ENCODE measurements at regions not wholly inside any gene's neighbourhood (a gene's known extent, or its start where the extent isn't known, plus 50 kb on each side); places are given as distances from the start of the nearest gene placed in this dataset.

DNA sequence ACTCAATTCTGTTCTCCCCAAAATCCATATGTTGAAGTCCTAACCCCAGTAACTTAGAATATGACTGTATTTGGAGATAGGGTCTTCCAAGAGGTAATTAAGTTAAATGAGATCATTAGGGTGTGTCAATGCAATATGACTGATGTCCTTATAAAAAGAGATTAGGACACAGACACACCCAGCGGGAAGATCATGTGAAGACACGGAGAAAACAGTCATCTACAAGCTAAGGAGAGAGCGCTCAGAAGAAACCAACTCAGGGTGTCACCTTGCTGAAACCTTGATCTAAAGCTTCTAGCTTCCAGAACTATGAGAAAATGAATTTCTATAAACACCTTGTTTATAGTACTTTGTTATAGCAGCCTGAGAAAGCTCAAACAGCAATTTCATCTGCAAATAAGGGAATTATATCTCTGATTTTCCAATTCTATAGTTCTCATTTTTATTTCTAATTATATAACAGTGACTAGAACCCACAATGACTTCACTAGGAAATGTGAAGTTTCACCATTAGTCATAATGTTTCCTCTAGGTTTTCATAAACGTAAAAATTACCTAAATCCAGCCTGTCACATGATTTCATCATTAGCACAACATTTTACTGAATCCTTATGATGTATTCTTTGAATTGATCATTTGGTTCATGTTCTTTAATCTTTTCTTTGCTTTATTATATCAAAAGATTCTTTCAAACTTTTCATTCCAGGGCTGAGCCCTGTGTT is 459.1 kb upstream of the MDFIC2 start:
- Histone ChIP-seq H3K9me3 (ENCODE audit: low read length) (no peaks in the 10 kb centered on the region), H3F3A (ENCODE audit: insufficient read depth, low read length, poor library complexity, severe bottlenecking) (no peaks in the 10 kb centered on the region), H3K27ac (ENCODE audit: low read length) (no peak overlapping the region), H2AFZ (ENCODE audit: low read depth, low read length) (no peak overlapping the region), H3K9me2 (ENCODE audit: insufficient read depth, low read length) (no peaks in the 10 kb centered on the region), H3K27me3 (ENCODE audit: insufficient read depth, low read depth, low read length) (no peaks in the 10 kb centered on the region), H3K4me3 (ENCODE audit: low read length) (no peak overlapping the region), H3K4me2 (ENCODE audit: low read length) (no peak overlapping the region), H3K9ac (ENCODE audit: low read length) (no peak overlapping the region), H3K79me2 (replicated peaks; ENCODE audit: insufficient read depth, low read length) (no peaks in the 10 kb centered on the region), H3K36me3 (ENCODE audit: insufficient read depth, low read length) (no peaks in the 10 kb centered on the region), H4K20me1 (ENCODE audit: insufficient read depth) (no peaks in the 10 kb centered on the region)
- no peak for TF ChIP-seq EZH2 (IDR thresholded peaks at IDR 0.05; ENCODE audit: borderline replicate concordance, insufficient read depth, low read length, poor library complexity, severe bottlenecking)
- TF ChIP-seq MXI1 (conservative IDR thresholded peaks at IDR 0.05; ENCODE audit: poor library complexity, severe bottlenecking): no peak
- no peak for TF ChIP-seq TAF1 (IDR thresholded peaks at IDR 0.05; ENCODE audit: low read depth)
- TF ChIP-seq EP300 (conservative IDR thresholded peaks at IDR 0.05; ENCODE audit: poor library complexity, severe bottlenecking): no peak
- TF ChIP-seq RAD21 (conservative IDR thresholded peaks at IDR 0.05): no peak
- no peak for TF ChIP-seq REST (IDR thresholded peaks at IDR 0.05; ENCODE audit: borderline replicate concordance)
- TF ChIP-seq SMC3 (conservative IDR thresholded peaks at IDR 0.05; ENCODE audit: poor library complexity): no peak
- no peak for TF ChIP-seq CTCF (IDR thresholded peaks at IDR 0.05; ENCODE audit: poor library complexity, severe bottlenecking)

DNA sequence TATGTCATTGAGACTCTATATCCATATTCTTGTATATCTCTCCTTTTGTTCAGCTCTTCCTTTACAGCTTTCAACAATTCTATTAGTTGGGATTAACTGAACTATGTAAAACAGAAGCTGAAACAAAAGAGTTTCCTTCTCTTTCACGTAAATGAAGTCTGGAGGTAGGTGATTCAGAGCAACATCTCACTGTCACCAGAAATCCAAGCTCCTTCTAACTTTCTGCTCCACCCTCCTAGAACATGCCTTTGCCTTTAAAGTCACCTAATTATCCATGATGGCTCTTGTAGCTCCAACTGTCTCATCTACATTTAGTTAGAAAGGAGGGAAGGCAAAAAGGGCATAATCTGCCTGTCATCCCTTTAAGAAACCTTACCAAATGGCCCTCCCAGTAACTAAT is 458.2 kb upstream of the MDFIC2 start:
- Histone ChIP-seq H3K4me2 (ENCODE audit: low read length) (no peak overlapping the region), H2AFZ (ENCODE audit: low read depth, low read length) (no peak overlapping the region), H3K27me3 (ENCODE audit: insufficient read depth, low read depth, low read length) (no peaks in the 10 kb centered on the region), H3K9me2 (ENCODE audit: insufficient read depth, low read length) (no peaks in the 10 kb centered on the region), H3K36me3 (ENCODE audit: insufficient read depth, low read length) (no peaks in the 10 kb centered on the region), H3K27ac (ENCODE audit: low read length) (no peak overlapping the region), H3K9ac (ENCODE audit: low read length) (no peak overlapping the region), H3K79me2 (replicated peaks; ENCODE audit: insufficient read depth, low read length) (no peaks in the 10 kb centered on the region), H3K4me3 (ENCODE audit: low read length) (no peak overlapping the region), H3K9me3 (ENCODE audit: low read length) (no peaks in the 10 kb centered on the region), H4K20me1 (ENCODE audit: insufficient read depth) (no peaks in the 10 kb centered on the region), H3F3A (ENCODE audit: insufficient read depth, low read length, poor library complexity, severe bottlenecking) (no peaks in the 10 kb centered on the region)
- no peak for TF ChIP-seq TAF1 (IDR thresholded peaks at IDR 0.05; ENCODE audit: low read depth)
- TF ChIP-seq REST (IDR thresholded peaks at IDR 0.05; ENCODE audit: borderline replicate concordance): no peak

Measured in neural cell (in vitro differentiated cells).